Colonic mucosa (tissue), 4 donors: ENCODE measurements at regions not wholly inside any gene's neighbourhood (a gene's known extent, or its start where the extent isn't known, plus 50 kb on each side); places are given as distances from the start of the nearest gene placed in this dataset.

Experiments
- DNase-seq: peaks from one replicate; pipeline ENCODE4 v3.0.0-alpha.2; 2020
- H3K27ac ChIP-seq: fragments of 200-600 bp; one replicate; pipeline ENCODE4 v1.8.0; 2021
- H3K27me3 ChIP-seq: fragments of 200-600 bp; one replicate; pipeline ENCODE4 v1.8.0; 2021
- H3K36me3 ChIP-seq: fragments of 200-600 bp; one replicate; pipeline ENCODE4 v1.8.0; 2021
- H3K4me1 ChIP-seq: fragments of 200-600 bp; one replicate; pipeline ENCODE4 v1.8.0; 2021; ENCODE audit warnings: mild to moderate bottlenecking
- H3K4me3 ChIP-seq: fragments of 200-600 bp; one replicate; pipeline ENCODE4 v1.8.0; 2021
- H3K9ac ChIP-seq, 2 donors: one replicate each; pipeline ENCODE4 v1.7.0; 2013; ENCODE audit warnings: control low read depth in 2 of 2, low read depth in 2 of 2, low read length in 2 of 2
- H3K9me3 ChIP-seq: fragments of 200-600 bp; one replicate; pipeline ENCODE4 v1.8.0; 2021
- CTCF ChIP-seq: fragments of 200-600 bp; IDR thresholded peaks from one replicate; pipeline ENCODE4 v1.8.0; 2022; ENCODE audit warnings: antibody characterized with exemption, mild to moderate bottlenecking
- intact Hi-C: fragments of 100-400 bp; cut with DNase I; formaldehyde crosslinking; loops from one replicate; pipeline ENCODE4 v1.14.1; 2022
- donor health status: healthy.
- donor health status: DM: no; HTN: no; CAD: no.
- donor health status: DM: no; HTN: no; CAD: no.

DNA sequence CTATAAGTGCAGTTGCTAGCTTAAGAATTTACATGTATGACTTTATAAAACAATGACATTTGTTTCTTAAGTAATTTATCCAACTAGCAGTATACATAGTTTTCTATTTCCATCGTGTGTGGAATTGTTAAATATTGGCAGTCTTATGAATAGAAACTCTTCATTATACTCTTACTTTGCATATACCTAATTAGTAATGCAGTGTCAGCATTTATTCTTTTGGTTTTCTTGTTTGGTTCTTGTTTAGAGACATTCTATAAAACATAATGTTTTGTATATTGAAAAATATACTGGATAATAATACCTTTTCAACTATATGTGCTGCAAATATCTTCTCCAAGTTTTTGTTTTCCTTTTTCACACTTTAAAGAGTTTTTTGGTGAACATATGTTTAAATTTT is 760.2 kb downstream of the VGLL3 start:
- no peak overlapping the region for H3K27ac ChIP-seq
- H3K4me1 ChIP-seq = no peaks in the 10 kb centered on the region
- H3K27me3 ChIP-seq = no peaks in the 10 kb centered on the region
- intact Hi-C loops = no loop called here
- TF ChIP-seq CTCF = no peak
- no peak overlapping the region for H3K4me3 ChIP-seq
- no peak overlapping the region for H3K9ac ChIP-seq
- H3K36me3 ChIP-seq = no peaks in the 10 kb centered on the region
- DNase-seq = no peak
- H3K9me3 ChIP-seq = no peaks in the 10 kb centered on the region

GRCh38 chr3:86229775-86230094 is 761.2 kb downstream of the VGLL3 start:
- no peaks in the 10 kb centered on the region for H3K36me3 ChIP-seq
- no peaks in the 10 kb centered on the region for H3K9me3 ChIP-seq
- intact Hi-C loops = no loop called here
- no peak for DNase-seq
- no peak overlapping the region for H3K9ac ChIP-seq
- no peaks in the 10 kb centered on the region for H3K27me3 ChIP-seq
- no peak for TF ChIP-seq CTCF
- H3K27ac ChIP-seq = no peak overlapping the region
- H3K4me3 ChIP-seq = no peak overlapping the region
- H3K4me1 ChIP-seq = no peaks in the 10 kb centered on the region

DNA sequence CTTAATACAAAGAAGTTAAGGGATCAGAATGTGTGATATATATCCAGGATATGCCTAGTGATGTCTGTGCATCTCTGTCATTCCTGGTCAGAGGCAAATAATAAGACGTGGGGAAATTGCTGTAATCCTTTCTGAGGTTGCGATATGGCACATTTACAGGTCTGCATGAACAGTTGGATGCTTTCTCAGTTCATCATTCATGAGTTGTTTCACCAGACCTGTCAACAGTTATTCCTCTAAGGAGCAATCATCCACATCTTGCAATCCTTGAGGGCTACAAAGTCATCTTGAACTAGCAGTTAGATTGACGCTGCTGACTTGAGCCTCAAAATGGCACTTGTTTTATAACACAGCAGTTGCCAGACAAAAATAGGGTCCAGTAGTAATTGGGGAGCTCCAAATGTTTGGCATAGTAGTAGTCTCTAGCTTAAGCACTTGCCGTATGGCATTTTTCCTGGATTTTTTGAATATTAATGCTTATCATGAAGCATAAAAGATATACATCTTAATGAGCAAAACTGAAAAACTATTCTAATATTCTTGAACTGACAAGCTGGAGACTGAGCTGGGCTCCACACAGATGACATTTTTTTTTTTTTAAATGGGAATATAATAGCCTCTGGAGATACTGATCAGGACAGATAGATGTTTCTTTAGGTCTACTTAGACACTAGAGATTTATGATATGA is 761.7 kb downstream of the VGLL3 start:
- DNase-seq = no peak
- Histone ChIP-seq H3K4me1 (no peaks in the 10 kb centered on the region), H3K4me3 (no peak overlapping the region), H3K9me3 (no peaks in the 10 kb centered on the region), H3K9ac (no peak overlapping the region), H3K27me3 (no peaks in the 10 kb centered on the region), H3K27ac (no peak overlapping the region), H3K36me3 (no peaks in the 10 kb centered on the region)
- no peak for TF ChIP-seq CTCF
- intact Hi-C loops = no loop called here

GRCh38 chr3:86228101-86228500 is 762.8 kb downstream of the VGLL3 start:
- DNase-seq = no peak
- no peak overlapping the region for H3K27ac ChIP-seq

GRCh38 chr3:86225461-86225860 is 765.5 kb downstream of the VGLL3 start:
- no peak for TF ChIP-seq CTCF
- no peaks in the 10 kb centered on the region for H3K27me3 ChIP-seq
- no peak for DNase-seq
- no peaks in the 10 kb centered on the region for H3K9me3 ChIP-seq
- no peaks in the 10 kb centered on the region for H3K36me3 ChIP-seq
- no peak overlapping the region for H3K27ac ChIP-seq
- no peaks in the 10 kb centered on the region for H3K4me1 ChIP-seq
- no peak overlapping the region for H3K4me3 ChIP-seq
- intact Hi-C loops = no loop called here
- no peak overlapping the region for H3K9ac ChIP-seq

More at GRCh38 chr3:86228101-86228500, 762.8 kb downstream of the VGLL3 start:
- Histone ChIP-seq H3K4me1 (no peaks in the 10 kb centered on the region), H3K36me3 (no peaks in the 10 kb centered on the region), H3K9ac (no peak overlapping the region), H3K9me3 (no peaks in the 10 kb centered on the region), H3K27me3 (no peaks in the 10 kb centered on the region), H3K4me3 (no peak overlapping the region)
- intact Hi-C loops = no loop called here
- TF ChIP-seq CTCF = no peak
